Neural progenitor cell (in vitro differentiated cells): ENCODE measurements at regions not wholly inside any gene's neighbourhood (a gene's known extent, or its start where the extent isn't known, plus 50 kb on each side); places are given as distances from the start of the nearest gene placed in this dataset.
"Not testable (repeated sequence)": the region's sequence is repeated elsewhere in the genome, so short reads cannot be mapped to it uniquely, and the experiment has no call there.

Experiments used
- DNase-seq: peaks from one replicate; pipeline ENCODE4 v3.0.0-alpha.2; 2016; ENCODE audit warnings: low spot score
- H2AFZ ChIP-seq: fragments of 200-600 bp; sonication (generic); replicated peaks from 2 replicates; pipeline ENCODE4 v1.6.1; 2016; ENCODE audit warnings: antibody characterized with exemption
- H3F3A ChIP-seq: fragments of 200-600 bp; sonication (generic); 2 replicates; pipeline ENCODE4 v1.6.1; 2016; ENCODE audit warnings: antibody characterized with exemption, low read depth
- H3K27ac ChIP-seq: fragments of 200-600 bp; sonication (generic); 2 replicates; pipeline ENCODE4 v1.5.1; 2016; ENCODE audit warnings: mild to moderate bottlenecking
- H3K27me3 ChIP-seq: fragments of 200-600 bp; sonication (generic); 2 replicates; pipeline ENCODE4 v1.6.1; 2016; ENCODE audit warnings: mild to moderate bottlenecking, moderate library complexity
- H3K36me3 ChIP-seq: fragments of 200-600 bp; sonication (generic); 2 replicates; pipeline ENCODE4 v1.5.1; 2016
- H3K4me1 ChIP-seq: fragments of 200-600 bp; sonication (generic); 2 replicates; pipeline ENCODE4 v1.6.1; 2016; ENCODE audit warnings: mixed run types
- H3K4me2 ChIP-seq: fragments of 200-600 bp; sonication (generic); 2 replicates; pipeline ENCODE4 v1.6.1; 2016
- H3K4me3 ChIP-seq: fragments of 200-600 bp; sonication (generic); 2 replicates; pipeline ENCODE4 v1.5.1; 2016
- H3K79me2 ChIP-seq: fragments of 200-600 bp; sonication (generic); 2 replicates; pipeline ENCODE4 v1.6.1; 2016; ENCODE audit warnings: low read depth
- H3K9ac ChIP-seq: fragments of 200-600 bp; sonication (generic); 2 replicates; pipeline ENCODE4 v1.6.1; 2016
- H3K9me3 ChIP-seq: fragments of 200-600 bp; sonication (generic); 2 replicates; pipeline ENCODE4 v1.5.1; 2016; ENCODE audit warnings: low read depth
- H4K20me1 ChIP-seq: fragments of 200-600 bp; sonication (generic); 2 replicates; pipeline ENCODE4 v1.6.1; 2016; ENCODE audit warnings: low read depth
- H3K27ac Mint-ChIP-seq: 3 replicates; pipeline ENCODE4 v1.8.0; 2021; ENCODE audit warnings: mixed read lengths
- H3K27me3 Mint-ChIP-seq: 2 replicates; pipeline ENCODE4 v1.8.0; 2022; ENCODE audit warnings: low read depth, mild to moderate bottlenecking, inconsistent platforms, moderate library complexity, mixed read lengths; ENCODE audit not compliant: insufficient read depth
- H3K36me3 Mint-ChIP-seq: 3 replicates; pipeline ENCODE4 v1.8.0; 2021; ENCODE audit warnings: mixed read lengths
- H3K4me1 Mint-ChIP-seq: 3 replicates; pipeline ENCODE4 v1.8.0; 2021; ENCODE audit warnings: mixed read lengths
- H3K4me3 Mint-ChIP-seq: 3 replicates; pipeline ENCODE4 v1.8.0; 2021; ENCODE audit warnings: mild to moderate bottlenecking, moderate library complexity, mixed read lengths
- H3K9me3 Mint-ChIP-seq: 3 replicates; pipeline ENCODE4 v1.8.0; 2020; ENCODE audit warnings: mixed read lengths
- EZH2 ChIP-seq: fragments of 200-600 bp; sonication (generic); IDR thresholded peaks from 2 replicates; pipeline ENCODE4 v1.6.1; 2017; ENCODE audit warnings: antibody characterized with exemption, mild to moderate bottlenecking, moderate library complexity
- EZH2phosphoT487 ChIP-seq: fragments of 200-600 bp; sonication (generic); IDR thresholded peaks from 2 replicates; pipeline ENCODE4 v1.6.1; 2017; ENCODE audit warnings: antibody characterized with exemption
- TF ChIP-seq, protein P1 (sequence below): fragments of 200-600 bp; sonication (generic); IDR thresholded peaks from 2 replicates; pipeline ENCODE4 v1.5.1; 2017; ENCODE audit warnings: antibody characterized with exemption, mild to moderate bottlenecking

DNA sequence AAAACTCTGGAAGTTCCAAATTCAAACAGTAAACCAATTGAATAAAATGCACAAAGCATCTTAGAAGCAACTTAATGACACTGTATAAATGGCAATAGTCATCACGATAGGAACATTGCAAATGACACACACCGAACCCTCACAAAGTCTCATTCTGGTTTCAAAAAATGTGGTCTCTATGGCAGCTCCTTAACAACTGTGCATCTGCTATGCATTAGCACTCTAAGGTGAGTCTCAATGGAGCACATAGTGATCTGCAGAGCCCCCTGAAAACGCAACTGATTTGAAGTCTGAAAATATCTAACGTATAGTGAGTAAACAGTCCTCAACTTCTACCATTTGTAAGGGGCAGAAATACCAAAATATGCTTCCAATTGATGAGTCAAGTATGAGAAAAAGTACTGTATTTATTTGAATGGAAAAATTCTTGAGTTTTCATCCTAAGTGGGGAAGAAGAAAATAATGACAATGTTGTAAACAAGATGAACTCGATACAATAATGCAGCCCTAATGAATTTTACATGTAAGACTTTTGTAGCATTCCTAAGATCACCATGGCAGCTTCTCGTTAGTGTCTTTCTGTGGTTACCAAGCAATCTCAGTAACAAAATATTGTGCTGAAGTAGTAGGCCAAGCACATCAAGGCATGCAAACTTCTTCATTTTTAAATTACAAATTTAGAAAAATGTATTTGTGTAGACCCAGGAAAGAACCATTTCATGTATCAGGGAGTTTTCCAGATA is 517.5 kb upstream of the FAM174A start:
- Histone ChIP-seq H3K79me2 (no peaks in the 10 kb centered on the region), H3K4me2 (no peak overlapping the region), H3F3A (no peaks in the 10 kb centered on the region), H3K27ac (no peak overlapping the region), H3K36me3 (no peaks in the 10 kb centered on the region), H3K9ac (no peak overlapping the region), H3K9me3 (no peaks in the 10 kb centered on the region), H3K4me3 (no peak overlapping the region), H2AFZ (no peak overlapping the region), H4K20me1 (no peaks in the 10 kb centered on the region), H3K27me3 (no peaks in the 10 kb centered on the region), H3K4me1 (no peaks in the 10 kb centered on the region)
- no peak overlapping the region for H3K4me3 Mint-ChIP-seq
- TF ChIP-seq EZH2 (no peak), EZH2phosphoT487 (no peak)
- TF ChIP-seq, protein P1, sequence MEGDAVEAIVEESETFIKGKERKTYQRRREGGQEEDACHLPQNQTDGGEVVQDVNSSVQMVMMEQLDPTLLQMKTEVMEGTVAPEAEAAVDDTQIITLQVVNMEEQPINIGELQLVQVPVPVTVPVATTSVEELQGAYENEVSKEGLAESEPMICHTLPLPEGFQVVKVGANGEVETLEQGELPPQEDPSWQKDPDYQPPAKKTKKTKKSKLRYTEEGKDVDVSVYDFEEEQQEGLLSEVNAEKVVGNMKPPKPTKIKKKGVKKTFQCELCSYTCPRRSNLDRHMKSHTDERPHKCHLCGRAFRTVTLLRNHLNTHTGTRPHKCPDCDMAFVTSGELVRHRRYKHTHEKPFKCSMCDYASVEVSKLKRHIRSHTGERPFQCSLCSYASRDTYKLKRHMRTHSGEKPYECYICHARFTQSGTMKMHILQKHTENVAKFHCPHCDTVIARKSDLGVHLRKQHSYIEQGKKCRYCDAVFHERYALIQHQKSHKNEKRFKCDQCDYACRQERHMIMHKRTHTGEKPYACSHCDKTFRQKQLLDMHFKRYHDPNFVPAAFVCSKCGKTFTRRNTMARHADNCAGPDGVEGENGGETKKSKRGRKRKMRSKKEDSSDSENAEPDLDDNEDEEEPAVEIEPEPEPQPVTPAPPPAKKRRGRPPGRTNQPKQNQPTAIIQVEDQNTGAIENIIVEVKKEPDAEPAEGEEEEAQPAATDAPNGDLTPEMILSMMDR = no peak
- peaks cover 28% of the 10 kb centered on the region for H3K4me1 Mint-ChIP-seq
- no peak for DNase-seq
- H3K9me3 Mint-ChIP-seq = no peaks in the 10 kb centered on the region
- peak overlapping the region; percentile 74 for H3K27ac Mint-ChIP-seq
- H3K27me3 Mint-ChIP-seq = peaks cover 3% of the 10 kb centered on the region
- H3K36me3 Mint-ChIP-seq = no peaks in the 10 kb centered on the region

DNA sequence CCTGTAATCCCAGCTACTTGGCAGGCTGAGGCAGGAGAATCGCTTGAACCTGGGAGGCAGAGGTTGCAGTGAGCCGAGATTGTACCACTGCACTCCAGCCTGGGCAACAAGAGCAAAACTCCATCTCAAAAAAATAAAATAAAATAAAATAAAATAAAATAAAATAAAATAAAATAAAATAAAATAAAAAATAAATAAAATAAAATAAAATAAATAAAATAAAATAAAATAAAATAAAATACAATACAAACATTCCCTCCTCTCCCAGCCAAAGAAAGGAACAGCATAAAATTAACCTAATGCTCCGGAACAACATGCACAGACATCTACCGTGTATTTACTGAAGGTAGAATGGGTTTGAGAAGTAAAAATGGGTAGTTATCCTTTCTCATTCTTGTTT is 521.9 kb upstream of the FAM174A start:
- H3K27ac ChIP-seq, DNase-seq, H3F3A ChIP-seq, H3K4me2 ChIP-seq, H2AFZ ChIP-seq, H3K9me3 ChIP-seq, H3K79me2 ChIP-seq, H3K36me3 Mint-ChIP-seq, H3K4me3 ChIP-seq, H3K36me3 ChIP-seq, H3K4me1 ChIP-seq, H3K27ac Mint-ChIP-seq, H3K9me3 Mint-ChIP-seq, H3K4me3 Mint-ChIP-seq, H3K9ac ChIP-seq, H3K27me3 ChIP-seq, H3K27me3 Mint-ChIP-seq, H4K20me1 ChIP-seq: not testable (repeated sequence)
- peaks cover 23% of the 10 kb centered on the region for H3K4me1 Mint-ChIP-seq

DNA sequence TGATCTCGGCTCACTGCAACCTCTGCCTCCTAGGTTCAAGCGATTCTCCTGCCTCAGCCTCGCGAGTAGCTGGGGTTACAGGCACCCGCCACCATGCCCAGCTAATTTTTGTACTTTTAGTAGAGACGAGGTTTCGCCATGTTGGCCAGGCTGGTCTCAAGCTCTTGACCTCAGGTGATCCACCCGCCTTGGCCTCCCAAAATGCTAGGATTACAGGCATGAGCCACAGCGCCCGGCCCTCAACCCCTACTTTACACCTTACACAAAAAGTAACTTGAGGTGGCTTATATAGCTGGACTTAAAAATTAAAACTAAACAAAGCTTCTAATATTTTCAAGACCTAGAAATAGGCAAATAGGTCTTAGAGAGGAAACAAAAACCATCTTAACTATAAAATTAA is 524.0 kb upstream of the FAM174A start:
- not testable (repeated sequence) for H3K79me2 ChIP-seq, H3K27ac Mint-ChIP-seq, H3F3A ChIP-seq, H3K4me2 ChIP-seq, H3K27me3 Mint-ChIP-seq, H3K4me3 ChIP-seq, H3K4me3 Mint-ChIP-seq, H3K9me3 ChIP-seq, H3K36me3 ChIP-seq, H4K20me1 ChIP-seq, H3K27ac ChIP-seq, H3K4me1 ChIP-seq, H3K27me3 ChIP-seq, H3K9me3 Mint-ChIP-seq, DNase-seq, H2AFZ ChIP-seq, H3K36me3 Mint-ChIP-seq, H3K9ac ChIP-seq, H3K4me1 Mint-ChIP-seq

DNA sequence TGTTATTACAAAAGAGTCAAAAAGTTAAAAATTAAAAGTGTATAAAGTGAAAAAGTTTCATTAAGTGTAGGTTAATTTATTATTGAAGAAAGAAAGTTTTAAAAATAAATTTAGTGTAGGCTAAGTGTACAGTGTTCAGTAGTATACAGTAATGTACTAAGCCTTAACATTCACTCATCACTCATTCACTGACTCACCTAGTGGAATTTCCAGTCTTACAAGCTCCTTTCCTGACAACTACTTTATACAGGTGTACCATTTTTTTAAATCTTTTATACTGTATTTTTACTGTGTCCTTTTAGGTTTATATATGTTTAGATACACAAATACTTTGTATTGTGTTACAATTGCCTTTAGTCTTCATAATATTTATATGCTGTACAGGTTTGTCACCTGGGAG is 530.2 kb upstream of the FAM174A start:
- Histone ChIP-seq H3K36me3 (no peaks in the 10 kb centered on the region), H3K9me3 (no peaks in the 10 kb centered on the region), H3K4me1 (no peaks in the 10 kb centered on the region), H3K9ac (no peak overlapping the region), H3K4me2 (no peak overlapping the region), H2AFZ (no peak overlapping the region), H3F3A (no peaks in the 10 kb centered on the region), H3K27ac (no peak overlapping the region), H3K79me2 (no peaks in the 10 kb centered on the region), H4K20me1 (no peaks in the 10 kb centered on the region), H3K27me3 (no peaks in the 10 kb centered on the region), H3K4me3 (no peak overlapping the region)
- H3K4me3 Mint-ChIP-seq = no peak overlapping the region
- H3K36me3 Mint-ChIP-seq = no peaks in the 10 kb centered on the region
- no peak for TF ChIP-seq EZH2phosphoT487
- TF ChIP-seq EZH2 = no peak
- TF ChIP-seq, protein P1 = no peak
- H3K4me1 Mint-ChIP-seq = no peaks in the 10 kb centered on the region
- H3K9me3 Mint-ChIP-seq = no peaks in the 10 kb centered on the region
- H3K27me3 Mint-ChIP-seq = no peaks in the 10 kb centered on the region
- DNase-seq = no peak
- H3K27ac Mint-ChIP-seq = no peak overlapping the region
